H1 (cell line): ENCODE measurements at regions not wholly inside any gene's neighbourhood (a gene's known extent, or its start where the extent isn't known, plus 50 kb on each side); places are given as distances from the start of the nearest gene placed in this dataset.

Source experiments
- CTCF ChIA-PET: fragments of 300-600 bp; sonication (Branson Sonifier 250); formaldehyde crosslinking; loops from one replicate; lab custom pipeline; 2021; ENCODE audit not compliant: partially characterized antibody; lab: Charles Lee
- POLR2A ChIA-PET: fragments of 300-600 bp; sonication (Branson Sonifier 250); formaldehyde crosslinking; loops from one replicate; lab custom pipeline; 2021; ENCODE audit warnings: inconsistent platforms; ENCODE audit not compliant: partially characterized antibody; lab: Charles Lee
- DNase-seq, 2 experiments: peaks; one replicate each; pipeline versions ENCODE4 v3.0.0 to v3.0.0-alpha.2; 2010 to 2022; ENCODE audit warnings: low spot score in 2 of 2, low read depth in 1 of 2, mixed read lengths in 1 of 2
- FAIRE-seq: peaks from 2 replicates; lab custom pipeline; 2011; peaks lifted over from hg19 to GRCh38; lab: Jason Lieb, UNC
- H2AFZ ChIP-seq: 2 replicates; pipeline ENCODE4 v1.8.1; 2012; ENCODE audit warnings: low read length, inconsistent platforms
- H2AK5ac ChIP-seq: 2 replicates; pipeline ENCODE4 v1.6.1; 2013; ENCODE audit warnings: low read depth, low read length
- H2BK120ac ChIP-seq: replicated peaks from 2 replicates; pipeline ENCODE3; 2013; ENCODE audit warnings: low read depth, low read length, inconsistent platforms
- H2BK12ac ChIP-seq: 2 replicates; pipeline ENCODE4 v1.6.1; 2013; ENCODE audit warnings: low read depth, low read length
- H2BK15ac ChIP-seq: 2 replicates; pipeline ENCODE4 v1.6.1; 2013; ENCODE audit warnings: low read length
- H2BK20ac ChIP-seq: 2 replicates; pipeline ENCODE4 v1.6.1; 2013; ENCODE audit warnings: low read length
- H2BK5ac ChIP-seq: 2 replicates; pipeline ENCODE4 v1.6.1; 2013; ENCODE audit warnings: low read depth, low read length
- H3K14ac ChIP-seq: 2 replicates; pipeline ENCODE4 v1.6.1; 2013; ENCODE audit warnings: inconsistent platforms; ENCODE audit not compliant: insufficient read length
- H3K18ac ChIP-seq: 2 replicates; pipeline ENCODE4 v1.6.1; 2013; ENCODE audit warnings: low read length; ENCODE audit errors: extremely low read depth
- H3K23ac ChIP-seq: 2 replicates; pipeline ENCODE4 v1.6.1; 2013; ENCODE audit warnings: inconsistent platforms; ENCODE audit not compliant: insufficient read length
- H3K23me2 ChIP-seq: 2 replicates; pipeline ENCODE4 v1.6.1; 2013; ENCODE audit warnings: low read depth, low read length
- H3K27ac ChIP-seq: 2 replicates; pipeline ENCODE4 v1.6.1; 2011; ENCODE audit warnings: low read depth, low read length, inconsistent platforms
- H3K27me3 ChIP-seq, 4 experiments: replicated peaks in 1 of 4; 1 replicate in 1 of 4; 2 replicates in 3 of 4; pipeline versions ENCODE4 v1.6.1 to v1.8.1; 2011 to 2013; ENCODE audit warnings: low read length in 3 of 4, mild to moderate bottlenecking in 3 of 4, inconsistent platforms in 2 of 4, mixed read lengths in 2 of 4, moderate library complexity in 1 of 4; ENCODE audit not compliant: control insufficient read depth in 3 of 4, insufficient read depth in 3 of 4; ENCODE audit errors: extremely low read depth in 1 of 4
- H3K36me3 ChIP-seq, 4 experiments: 2 replicates each; pipeline versions ENCODE4 v1.6.1 to v1.8.1; 2011 to 2013; ENCODE audit warnings: mild to moderate bottlenecking in 4 of 4, low read length in 3 of 4, moderate library complexity in 2 of 4, control low read depth in 1 of 4, inconsistent platforms in 1 of 4; ENCODE audit not compliant: insufficient read depth in 4 of 4, control insufficient read depth in 2 of 4
- H3K4ac ChIP-seq: replicated peaks from 2 replicates; pipeline ENCODE3; 2013; ENCODE audit warnings: low read length, low read depth, mixed read lengths, inconsistent platforms; ENCODE audit not compliant: insufficient read length
- H3K4me1 ChIP-seq, 4 experiments: replicated peaks in 1 of 4; 1 replicate in 1 of 4; 2 replicates in 3 of 4; pipeline versions ENCODE4 v1.6.1 to v1.8.1; 2011 to 2013; ENCODE audit warnings: low read length in 3 of 4, inconsistent platforms in 2 of 4, mixed read lengths in 1 of 4; ENCODE audit not compliant: insufficient read depth in 4 of 4, control insufficient read depth in 3 of 4
- H3K4me2 ChIP-seq, 2 experiments: 2 replicates each; pipeline versions ENCODE4 v1.6.1 to v1.8.1; 2011 to 2013; ENCODE audit warnings: low read depth in 2 of 2, low read length in 2 of 2, control low read depth in 1 of 2, inconsistent platforms in 1 of 2, mild to moderate bottlenecking in 1 of 2; ENCODE audit not compliant: insufficient read depth in 1 of 2
- H3K4me3 ChIP-seq, 4 experiments: fragments of 200-600, 300-600 bp in 1 of 4; sonication (generic), shearing (Covaris generic), sonication (Bioruptor Twin) in 1 of 4; 2 replicates each; pipeline versions ENCODE4 v1.5.1 to v1.8.1; 2011 to 2016; ENCODE audit warnings: low read length in 4 of 4, low read depth in 3 of 4, control low read depth in 2 of 4, inconsistent platforms in 2 of 4, mild to moderate bottlenecking in 2 of 4, mixed read lengths in 1 of 4, moderate library complexity in 1 of 4; ENCODE audit not compliant: insufficient read depth in 2 of 4; ENCODE audit errors: extremely low read depth in 1 of 4
- H3K56ac ChIP-seq: replicated peaks from 2 replicates; pipeline ENCODE3; 2013; ENCODE audit warnings: low read depth, mild to moderate bottlenecking, mixed read lengths, low read length, inconsistent platforms; ENCODE audit not compliant: insufficient read length
- H3K79me1 ChIP-seq: 2 replicates; pipeline ENCODE4 v1.6.1; 2013; ENCODE audit warnings: low read depth, low read length, control low read depth
- H3K79me2 ChIP-seq, 2 experiments: 2 replicates each; pipeline versions ENCODE4 v1.6.1 to v1.8.1; 2012 to 2013; ENCODE audit warnings: low read length in 2 of 2, mild to moderate bottlenecking in 2 of 2, inconsistent platforms in 1 of 2; ENCODE audit not compliant: insufficient read depth in 2 of 2, control insufficient read depth in 1 of 2
- H3K9ac ChIP-seq, 4 experiments: replicated peaks in 1 of 4; 1 replicate in 1 of 4; 2 replicates in 3 of 4; pipeline versions ENCODE4 v1.6.1 to v1.8.1; 2011 to 2013; ENCODE audit warnings: low read depth in 3 of 4, low read length in 3 of 4, control low read depth in 2 of 4, mild to moderate bottlenecking in 2 of 4, moderate library complexity in 2 of 4, inconsistent platforms in 1 of 4; ENCODE audit errors: extremely low read depth in 1 of 4
- H3K9me3 ChIP-seq, 2 experiments: 2 replicates each; pipeline versions ENCODE4 v1.6.1 to v1.8.1; 2012 to 2013; ENCODE audit warnings: mild to moderate bottlenecking in 2 of 2, moderate library complexity in 2 of 2, control low read depth in 1 of 2, inconsistent platforms in 1 of 2, low read depth in 1 of 2, low read length in 1 of 2, mixed read lengths in 1 of 2; ENCODE audit not compliant: insufficient read depth in 2 of 2
- H4K20me1 ChIP-seq, 2 experiments: replicated peaks in 1 of 2; 2 replicates each; pipeline versions ENCODE3 to v1.8.1; 2011 to 2013; ENCODE audit warnings: inconsistent platforms in 2 of 2, low read length in 2 of 2, mild to moderate bottlenecking in 1 of 2; ENCODE audit not compliant: insufficient read depth in 2 of 2, control insufficient read depth in 1 of 2
- H4K5ac ChIP-seq: 2 replicates; pipeline ENCODE4 v1.6.1; 2013; ENCODE audit warnings: low read length, low read depth, mixed read lengths, inconsistent platforms; ENCODE audit not compliant: insufficient read length
- H4K8ac ChIP-seq: 2 replicates; pipeline ENCODE4 v1.8.0; 2013; ENCODE audit warnings: mild to moderate bottlenecking, moderate library complexity, low read length, inconsistent platforms; ENCODE audit not compliant: insufficient read depth; ENCODE audit errors: extremely low read depth
- H4K91ac ChIP-seq: replicated peaks from 2 replicates; pipeline ENCODE3; 2013; ENCODE audit warnings: low read length, mixed read lengths, inconsistent platforms; ENCODE audit not compliant: insufficient read length
- ATF3 ChIP-seq: IDR thresholded peaks from 2 replicates; pipeline ENCODE4 v1.6.1; 2011; ENCODE audit warnings: low read depth, mild to moderate bottlenecking, low read length; ENCODE audit not compliant: insufficient read depth
- BACH1 ChIP-seq: IDR thresholded peaks from 2 replicates; pipeline ENCODE4 v1.6.1; 2012; ENCODE audit warnings: low read length, improper control_type of control experiment
- CBX8 ChIP-seq: fragments of 300-800, 300-1000 bp; sonication (generic); IDR thresholded peaks from 2 replicates; pipeline ENCODE4 v1.7.1; 2016; ENCODE audit warnings: low read depth, low read length, borderline replicate concordance
- CEBPB ChIP-seq: IDR thresholded peaks from 2 replicates; pipeline ENCODE4 v1.6.1; 2012; ENCODE audit warnings: low read depth, low read length
- EGR1 ChIP-seq: IDR thresholded peaks from 2 replicates; pipeline ENCODE4 v1.6.1; 2011; ENCODE audit warnings: low read depth, low read length, borderline replicate concordance
- EZH2 ChIP-seq: fragments of 200-600 bp; sonication (generic); IDR thresholded peaks from 2 replicates; pipeline ENCODE4 v1.7.1; 2012; ENCODE audit warnings: low read depth, mild to moderate bottlenecking, moderate library complexity, low read length, inconsistent platforms; ENCODE audit not compliant: severe bottlenecking
- JUN ChIP-seq: IDR thresholded peaks from 2 replicates; pipeline ENCODE4 v1.6.1; 2011; ENCODE audit warnings: low read depth, mild to moderate bottlenecking, improper control_type of control experiment, low read length
- KDM4A ChIP-seq: IDR thresholded peaks from one replicate; pipeline ENCODE4 v1.7.1; 2012; ENCODE audit warnings: low read depth, mild to moderate bottlenecking, moderate library complexity, low read length, inconsistent platforms; ENCODE audit not compliant: severe bottlenecking
- NANOG ChIP-seq: IDR thresholded peaks from 2 replicates; pipeline ENCODE4 v1.6.1; 2011; ENCODE audit warnings: low read length, low read depth, mild to moderate bottlenecking, inconsistent platforms; ENCODE audit not compliant: insufficient read depth, poor library complexity, severe bottlenecking
- PHF8 ChIP-seq: fragments of 200-600 bp; sonication (generic); conservative IDR thresholded peaks from 2 replicates; pipeline ENCODE4 v1.7.1; 2012; ENCODE audit warnings: low read depth, mild to moderate bottlenecking, inconsistent platforms, low read length, moderate library complexity
- RAD21 ChIP-seq, 2 experiments: IDR thresholded peaks in 1 of 2; conservative IDR thresholded peaks in 1 of 2; 2 replicates each; pipeline ENCODE4 v1.6.1; 2011; ENCODE audit warnings: low read depth in 2 of 2, low read length in 2 of 2, improper control_type of control experiment in 1 of 2, inconsistent platforms in 1 of 2, mild to moderate bottlenecking in 1 of 2, moderate library complexity in 1 of 2
- SIN3A ChIP-seq, 2 experiments: IDR thresholded peaks in 1 of 2; conservative IDR thresholded peaks in 1 of 2; 2 replicates each; pipeline ENCODE4 v1.6.1; 2011 to 2012; ENCODE audit warnings: low read length in 2 of 2, improper control_type of control experiment in 1 of 2, low read depth in 1 of 2, mild to moderate bottlenecking in 1 of 2
- SUZ12 ChIP-seq: fragments of 200-600 bp; sonication (generic); IDR thresholded peaks from 2 replicates; pipeline ENCODE4 v1.6.1; 2012; ENCODE audit warnings: mild to moderate bottlenecking, inconsistent platforms, low read length, moderate library complexity, mixed read lengths
- TAF1 ChIP-seq: IDR thresholded peaks from 2 replicates; pipeline ENCODE4 v1.6.1; 2011; ENCODE audit warnings: mild to moderate bottlenecking, low read depth, low read length
- WGBS, 2 experiments: shearing (Covaris generic) in 1 of 2; methylation state at CpG; one replicate each; pipeline versions ENCODE4 v1.1.6 to v1.1.7; 2013 to 2015; ENCODE audit warnings: low lambda C conversion rate in 2 of 2, mixed read lengths in 2 of 2, inconsistent platforms in 1 of 2, low coverage in 1 of 2, missing lambda C conversion rate in 1 of 2; ENCODE audit not compliant: insufficient replicate concordance in 2 of 2, insufficient coverage in 1 of 2, insufficient read length in 1 of 2; ENCODE audit errors: extremely low coverage in 1 of 2, missing lambda C conversion rate in 1 of 2; 5-methylcytosine and 5-hydroxymethylcytosine counted together

- no peak overlapping the region for H3K4ac ChIP-seq
- no peak overlapping the region for H3K23ac ChIP-seq
- no peak overlapping the region for H4K8ac ChIP-seq
- no peak overlapping the region for H3K27ac ChIP-seq
- no peak overlapping the region for H2BK20ac ChIP-seq
- no peaks in the 10 kb centered on the region for H3K23me2 ChIP-seq
- ChIA-PET CTCF (interaction anchor here (2.1 kb wide), 1 partner anchor 104 kb away, joined by 11 read pairs; no protein-coding TSS in a partner anchor), POLR2A (no interaction called here)
- FAIRE-seq (no peak), DNase-seq (no peak)
- peaks cover 0 to 3% (median 0%) of the 10 kb centered on the region in 4 experiments; a peak in 1 of 7 replicates for H3K4me1 ChIP-seq
- 93% methylated on average over 3 of the region's 3 CpGs; no CpG with 5 or more reads in 1 of the 2 experiments for WGBS, 2 experiments
- no peaks in the 10 kb centered on the region for H3K9me3 ChIP-seq
- H3K36me3 ChIP-seq = no peaks in the 10 kb centered on the region
- H2BK12ac ChIP-seq = no peak overlapping the region
- H2AFZ ChIP-seq = no peak overlapping the region
- H4K5ac ChIP-seq = no peak overlapping the region
- H3K56ac ChIP-seq = no peak overlapping the region
- no peaks in the 10 kb centered on the region for H3K79me2 ChIP-seq
- H2BK5ac ChIP-seq = no peak overlapping the region
- H4K91ac ChIP-seq = no peak overlapping the region
- no peak overlapping the region for H2BK15ac ChIP-seq
- no peak overlapping the region for H3K9ac ChIP-seq
- no peak overlapping the region for H3K4me3 ChIP-seq
- H2BK120ac ChIP-seq = no peak overlapping the region
- peaks cover 0 to 2% (median 0%) of the 10 kb centered on the region in 4 experiments; a peak in 1 of 7 replicates for H3K27me3 ChIP-seq
- H2AK5ac ChIP-seq = no peak overlapping the region
- no peak overlapping the region for H3K4me2 ChIP-seq
- no peak overlapping the region for H3K18ac ChIP-seq
- no peak overlapping the region for H3K14ac ChIP-seq
- H3K79me1 ChIP-seq = no peaks in the 10 kb centered on the region
- H4K20me1 ChIP-seq = no peaks in the 10 kb centered on the region
- TF ChIP-seq NANOG (no peak), CBX8 (no peak), CEBPB (no peak), TAF1 (no peak), RAD21 (IDR thresholded peaks at IDR 0.05 in 1 of 2, conservative IDR thresholded peaks at IDR 0.05 in 1 of 2; ENCODE audit: low read depth in 2 of 2, low read length in 2 of 2) (no peak), BACH1 (no peak), JUN (no peak), EGR1 (no peak), ATF3 (no peak), SUZ12 (no peak), KDM4A (no peak), SIN3A (conservative IDR thresholded peaks at IDR 0.05 in 1 of 2, IDR thresholded peaks at IDR 0.05 in 1 of 2; ENCODE audit: low read depth in 1 of 2, low read length in 2 of 2) (no peak), PHF8 (no peak), EZH2 (no peak)
These were observed 128.5 kb upstream of the PFKP start for GRCh38 chr10:2938869-2939268.
